K562 (cell line): ENCODE measurements at regions not wholly inside any gene's neighbourhood (a gene's known extent, or its start where the extent isn't known, plus 50 kb on each side); places are given as distances from the start of the nearest gene placed in this dataset.

Source experiments
- ATAC-seq: fragments of 200-7000 bp; cut with Tn5 transposase; 3 replicates; pipeline ENCODE4 v1.9.1; 2020; ENCODE audit warnings: moderate library complexity
- BruUV-seq: library from RNA; stranded (reverse); fragments of 400-500 nt; replicated peaks from 2 replicates; lab custom pipeline; 2021; lab: Mats Ljungman, UMichigan
- CTCF ChIA-PET: fragments of 300-600 bp; formaldehyde crosslinking; extraction: SDS; loops from one replicate; lab custom pipeline; 2021; ENCODE audit warnings: low intra/inter-chr PET ratio; lab: Yijun Ruan, JAX
- POLR2A ChIA-PET: fragments of 300-600, 350-650 bp; sonication (Branson Sonifier 250); formaldehyde crosslinking; extraction: SDS; loops from one replicate; lab custom pipeline; 2021; ENCODE audit warnings: antibody characterized with exemption, inconsistent platforms; lab: Yijun Ruan, JAX
- DNase-seq, 4 experiments: peaks; one replicate each; pipeline versions ENCODE4 v3.0.0 to v3.0.0-alpha.2; 2011 to 2018; ENCODE audit warnings: low spot score in 3 of 4, mixed read lengths in 3 of 4; ENCODE audit errors: extremely low read depth in 1 of 4
- FAIRE-seq: peaks from 2 replicates; lab custom pipeline; 2011; peaks lifted over from hg19 to GRCh38; lab: Jason Lieb, UNC
- H2AFZ ChIP-seq: 2 replicates; pipeline ENCODE4 v1.6.0; 2011; ENCODE audit warnings: low read depth, low read length, control low read depth, inconsistent platforms
- H3K27ac ChIP-seq: fragments of 200-600 bp; 3 replicates; pipeline ENCODE4 v1.8.0; 2011; ENCODE audit warnings: low read depth, mild to moderate bottlenecking, control low read depth, inconsistent platforms, low read length, moderate library complexity, mixed read lengths; ENCODE audit errors: extremely low read depth
- H3K27me3 ChIP-seq, 2 experiments: fragments of 300-600 bp in 1 of 2; 2 replicates in 1 of 2; 3 replicates in 1 of 2; pipeline versions ENCODE4 v1.6.0 to v1.8.0; 2011; ENCODE audit warnings: inconsistent platforms in 2 of 2, low read length in 2 of 2, mild to moderate bottlenecking in 1 of 2, mixed read lengths in 1 of 2, moderate library complexity in 1 of 2; ENCODE audit not compliant: control insufficient read depth in 2 of 2, insufficient read depth in 2 of 2
- H3K36me3 ChIP-seq: fragments of 300-600 bp; 3 replicates; pipeline ENCODE4 v1.8.0; 2011; ENCODE audit warnings: mild to moderate bottlenecking, low read length, inconsistent platforms; ENCODE audit not compliant: control insufficient read depth, insufficient read depth
- H3K4me1 ChIP-seq, 2 experiments: fragments of 200-600 bp in 1 of 2; replicated peaks in 1 of 2; 2 replicates in 1 of 2; 3 replicates in 1 of 2; pipeline versions ENCODE4 v1.5.1 to v1.8.0; 2011; ENCODE audit warnings: inconsistent platforms in 2 of 2, low read length in 2 of 2, mild to moderate bottlenecking in 1 of 2, mixed read lengths in 1 of 2, moderate library complexity in 1 of 2; ENCODE audit not compliant: control insufficient read depth in 2 of 2, insufficient read depth in 2 of 2
- H3K4me2 ChIP-seq: 2 replicates; pipeline ENCODE4 v1.6.1; 2011; ENCODE audit warnings: low read length, control low read depth, inconsistent platforms, mixed read lengths; ENCODE audit not compliant: insufficient read depth
- H3K4me3 ChIP-seq: fragments of 200-600 bp; sonication (generic), shearing (Covaris generic); 2 replicates; pipeline ENCODE4 v1.5.1; 2016; ENCODE audit warnings: control low read depth, inconsistent platforms
- H3K79me2 ChIP-seq: fragments of 200-600 bp; 3 replicates; pipeline ENCODE4 v1.8.0; 2011; ENCODE audit warnings: low read length, inconsistent platforms; ENCODE audit not compliant: control insufficient read depth, insufficient read depth
- H3K9ac ChIP-seq, 2 experiments: 2 replicates each; pipeline versions ENCODE4 v1.6.0 to v1.6.1; 2011; ENCODE audit warnings: low read depth in 2 of 2, low read length in 2 of 2, control low read depth in 1 of 2, inconsistent platforms in 1 of 2, mild to moderate bottlenecking in 1 of 2, mixed read lengths in 1 of 2; ENCODE audit not compliant: insufficient read depth in 1 of 2
- H3K9me1 ChIP-seq: one replicate; pipeline ENCODE4 v1.6.0; 2011; ENCODE audit warnings: inconsistent platforms, mild to moderate bottlenecking, low read length, moderate library complexity; ENCODE audit not compliant: control insufficient read depth, insufficient read depth
- H3K9me3 ChIP-seq: replicated peaks from 2 replicates; pipeline ENCODE4 v1.5.1; 2011; ENCODE audit warnings: low read depth, low read length, inconsistent platforms; ENCODE audit not compliant: control insufficient read depth, insufficient read depth
- H4K20me1 ChIP-seq: replicated peaks from 2 replicates; pipeline ENCODE4 v1.6.1; 2011; ENCODE audit warnings: low read length, inconsistent platforms, mixed read lengths; ENCODE audit not compliant: control insufficient read depth, insufficient read depth
- ARID3B ChIP-seq: fragments of 250-450 bp; sonication (Bioruptor Pico); IDR thresholded peaks from 2 replicates; pipeline ENCODE4 v1.4.0; 2020; ENCODE audit warnings: borderline replicate concordance
- ESRRB ChIP-seq: fragments of 250-450 bp; sonication (Bioruptor Pico); IDR thresholded peaks from 2 replicates; pipeline ENCODE4 v1.5.0; 2020; ENCODE audit warnings: mild to moderate bottlenecking, moderate library complexity, borderline replicate concordance
- PTTG1 ChIP-seq: fragments of 450-650 bp; IDR thresholded peaks from 2 replicates; pipeline ENCODE4 v1.6.1; 2016; ENCODE audit warnings: low read depth, mild to moderate bottlenecking, missing genetic modification characterization, missing compliant biosample characterization
- TARDBP ChIP-seq: fragments of 450-650 bp; IDR thresholded peaks from 2 replicates; pipeline ENCODE4 v1.6.1; 2016
- TRIM25 ChIP-seq: fragments of 450-650 bp; IDR thresholded peaks from 2 replicates; pipeline ENCODE4 v1.7.0; 2016; ENCODE audit warnings: borderline replicate concordance
- USF1 ChIP-seq: sonication (generic); formaldehyde crosslinking; IDR thresholded peaks from 2 replicates; pipeline ENCODE4 v1.9.0; 2022; ENCODE audit warnings: mild to moderate bottlenecking, missing genetic modification reagents
- ZEB2 ChIP-seq: fragments of 450-650 bp; IDR thresholded peaks from 2 replicates; pipeline ENCODE4 v1.6.1; 2016
- ZNF175 ChIP-seq: fragments of 200-800 bp; sonication (Bioruptor generic); IDR thresholded peaks from 2 replicates; pipeline ENCODE4 v1.6.1; 2016; ENCODE audit warnings: low read depth, mild to moderate bottlenecking, missing genetic modification characterization, missing compliant biosample characterization
- ZNF224 ChIP-seq: sonication (generic); formaldehyde crosslinking; IDR thresholded peaks from 2 replicates; pipeline ENCODE4 v1.8.0; 2022; ENCODE audit warnings: mild to moderate bottlenecking, missing genetic modification reagents
- ZNF644 ChIP-seq: fragments of 200-800 bp; sonication (Bioruptor generic); IDR thresholded peaks from 2 replicates; pipeline ENCODE4 v1.6.1; 2016; ENCODE audit warnings: low read depth, missing genetic modification characterization, missing compliant biosample characterization
- WGBS: fragments of 100-300 bp; shearing (Covaris generic); methylation state at CpG from one replicate; pipeline ENCODE4 v1.1.6; 2016; ENCODE audit warnings: low coverage, mixed read lengths; ENCODE audit not compliant: insufficient coverage; ENCODE audit errors: missing lambda C conversion rate; 5-methylcytosine and 5-hydroxymethylcytosine counted together
- in situ Hi-C: fragments of 300-500 bp; cut with MboI; formaldehyde crosslinking; loops from 4 replicates; pipeline ENCODE4 v1.15.0; 2018; ENCODE audit warnings: inconsistent platforms, mixed read lengths
- intact Hi-C: fragments of 100-400 bp; cut with micrococcal nuclease; formaldehyde crosslinking; loops from 2 replicates; pipeline ENCODE4 v1.14.2; 2022
- TF ChIP-seq, protein P1 (sequence below): fragments of 450-650 bp; IDR thresholded peaks from one replicate; pipeline ENCODE4 v1.6.1; 2018; ENCODE audit warnings: mild to moderate bottlenecking, moderate library complexity; ENCODE audit not compliant: partially characterized antibody

DNA sequence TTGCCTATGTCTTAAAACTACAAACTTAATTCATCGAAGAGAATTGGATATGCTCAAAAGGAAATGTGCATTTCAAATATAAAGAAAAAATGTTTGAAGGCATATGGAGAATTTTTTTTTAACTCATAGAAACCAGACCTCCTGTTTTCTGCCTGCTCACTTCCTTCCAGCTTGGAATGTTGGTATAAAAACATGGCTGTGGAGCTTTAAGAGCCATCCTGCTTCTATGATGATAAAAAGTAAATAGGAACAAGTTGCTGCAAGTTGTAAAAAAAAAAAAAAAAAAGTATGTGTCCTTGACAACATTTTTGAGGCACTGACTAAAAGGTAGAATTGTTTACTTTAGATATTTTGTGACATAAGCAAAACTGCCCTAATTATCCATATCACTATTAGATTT is 1230.7 kb downstream of the PCDH9 start:
- Histone ChIP-seq H3K9me1 (no peaks in the 10 kb centered on the region), H3K4me1 (no peaks in the 10 kb centered on the region), H3K4me3 (no peak overlapping the region), H3K4me2 (no peak overlapping the region), H2AFZ (no peak overlapping the region), H3K27me3 (no peaks in the 10 kb centered on the region), H3K27ac (no peak overlapping the region), H3K9ac (no peak overlapping the region), H3K79me2 (no peaks in the 10 kb centered on the region), H4K20me1 (no peaks in the 10 kb centered on the region), H3K36me3 (no peaks in the 10 kb centered on the region), H3K9me3 (no peaks in the 10 kb centered on the region)
- BruUV-seq = no TSS peak
- WGBS = 0% methylated on average over 1 of the region's 1 CpG
- DNase-seq (no peak), ATAC-seq (no peak), FAIRE-seq (no peak)
- POLR2A ChIA-PET = no interaction called here
- CTCF ChIA-PET = no interaction called here
- intact Hi-C loops = no loop called here
- no peak for TF ChIP-seq ARID3B
- no peak for TF ChIP-seq ZNF644
- in situ Hi-C loops = no loop called here

DNA sequence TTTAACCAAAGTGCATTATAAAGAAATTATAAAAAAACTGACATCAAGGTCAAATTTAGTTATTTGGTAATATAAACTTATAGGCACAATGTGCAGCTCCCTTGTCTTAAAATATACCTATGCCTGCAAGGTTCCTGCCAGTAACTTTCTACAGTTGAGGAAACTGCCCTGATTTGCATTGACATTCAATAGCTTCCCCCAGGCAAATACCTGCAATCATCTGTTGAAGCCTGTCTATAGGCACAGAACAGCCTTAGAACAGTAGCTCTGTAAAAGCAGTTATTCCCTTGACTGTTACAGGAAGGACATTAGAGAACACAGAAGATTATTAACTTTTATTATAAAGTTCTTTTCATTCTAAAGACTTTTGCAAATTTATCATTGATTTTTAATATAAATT is 1239.5 kb downstream of the PCDH9 start:
- TF ChIP-seq TARDBP (no peak), TRIM25 (no peak), ESRRB (no peak), ZNF224 (no peak), ZNF175 (CRISPR knock-in tag) (no peak), USF1 (CRISPR knock-in tag) (no peak), ZEB2 (no peak), PTTG1 (tag) (no peak)
- TF ChIP-seq, protein P1, sequence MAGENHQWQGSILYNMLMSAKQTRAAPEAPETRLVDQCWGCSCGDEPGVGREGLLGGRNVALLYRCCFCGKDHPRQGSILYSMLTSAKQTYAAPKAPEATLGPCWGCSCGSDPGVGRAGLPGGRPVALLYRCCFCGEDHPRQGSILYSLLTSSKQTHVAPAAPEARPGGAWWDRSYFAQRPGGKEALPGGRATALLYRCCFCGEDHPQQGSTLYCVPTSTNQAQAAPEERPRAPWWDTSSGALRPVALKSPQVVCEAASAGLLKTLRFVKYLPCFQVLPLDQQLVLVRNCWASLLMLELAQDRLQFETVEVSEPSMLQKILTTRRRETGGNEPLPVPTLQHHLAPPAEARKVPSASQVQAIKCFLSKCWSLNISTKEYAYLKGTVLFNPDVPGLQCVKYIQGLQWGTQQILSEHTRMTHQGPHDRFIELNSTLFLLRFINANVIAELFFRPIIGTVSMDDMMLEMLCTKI = no peak
- TF ChIP-seq, all 486 proteins: peak for 0
- Histone ChIP-seq H3K79me2 (no peaks in the 10 kb centered on the region), H3K36me3 (no peaks in the 10 kb centered on the region), H4K20me1 (no peaks in the 10 kb centered on the region), H3K9ac (no peak overlapping the region), H3K4me1 (no peaks in the 10 kb centered on the region), H3K4me3 (no peak overlapping the region), H3K27me3 (no peaks in the 10 kb centered on the region), H3K9me1 (no peaks in the 10 kb centered on the region), H2AFZ (no peak overlapping the region), H3K27ac (no peak overlapping the region), H3K4me2 (no peak overlapping the region), H3K9me3 (no peaks in the 10 kb centered on the region)
- in situ Hi-C loops = no loop called here
- ChIA-PET CTCF (no interaction called here), POLR2A (no interaction called here)
- BruUV-seq = no TSS peak
- ATAC-seq (no peak), FAIRE-seq (no peak), DNase-seq (no peak)
- intact Hi-C loops = no loop called here
